ENCODE measurements at regions not wholly inside any gene's neighbourhood (a gene's known extent, or its start where the extent isn't known, plus 50 kb on each side); places are given as distances from the start of the nearest gene placed in this dataset.

DNA sequence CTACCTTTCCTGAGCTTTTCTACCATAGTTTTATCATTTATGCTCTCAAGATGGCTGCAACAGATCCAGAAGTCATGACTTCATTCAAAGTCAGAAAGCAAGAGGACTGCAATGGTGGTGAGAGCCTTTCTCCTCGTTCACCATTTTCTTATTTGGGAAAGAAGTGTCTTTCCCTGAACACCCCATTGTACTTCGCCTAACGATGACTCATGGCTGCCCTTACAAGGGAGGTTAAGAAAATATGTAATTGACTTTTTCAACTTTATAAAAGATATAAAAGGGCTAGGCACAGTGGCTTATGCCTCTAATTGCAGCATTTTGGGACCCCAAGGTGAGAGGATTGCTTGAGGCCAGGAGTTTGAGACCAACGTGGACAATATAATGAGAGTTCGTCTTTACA lies 541.7 kb downstream of the METTL15 start:
- in situ Hi-C loops (cut with MboI; ENCODE audit: low sequenced_read_pairs in 4 of 4), result no loop called here
- TF ChIP-seq, protein P1, sequence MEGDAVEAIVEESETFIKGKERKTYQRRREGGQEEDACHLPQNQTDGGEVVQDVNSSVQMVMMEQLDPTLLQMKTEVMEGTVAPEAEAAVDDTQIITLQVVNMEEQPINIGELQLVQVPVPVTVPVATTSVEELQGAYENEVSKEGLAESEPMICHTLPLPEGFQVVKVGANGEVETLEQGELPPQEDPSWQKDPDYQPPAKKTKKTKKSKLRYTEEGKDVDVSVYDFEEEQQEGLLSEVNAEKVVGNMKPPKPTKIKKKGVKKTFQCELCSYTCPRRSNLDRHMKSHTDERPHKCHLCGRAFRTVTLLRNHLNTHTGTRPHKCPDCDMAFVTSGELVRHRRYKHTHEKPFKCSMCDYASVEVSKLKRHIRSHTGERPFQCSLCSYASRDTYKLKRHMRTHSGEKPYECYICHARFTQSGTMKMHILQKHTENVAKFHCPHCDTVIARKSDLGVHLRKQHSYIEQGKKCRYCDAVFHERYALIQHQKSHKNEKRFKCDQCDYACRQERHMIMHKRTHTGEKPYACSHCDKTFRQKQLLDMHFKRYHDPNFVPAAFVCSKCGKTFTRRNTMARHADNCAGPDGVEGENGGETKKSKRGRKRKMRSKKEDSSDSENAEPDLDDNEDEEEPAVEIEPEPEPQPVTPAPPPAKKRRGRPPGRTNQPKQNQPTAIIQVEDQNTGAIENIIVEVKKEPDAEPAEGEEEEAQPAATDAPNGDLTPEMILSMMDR (IDR thresholded peaks at IDR 0.05 in 4 of 5, conservative IDR thresholded peaks at IDR 0.05 in 1 of 5), result no peak
- no peak for TF ChIP-seq POLR2A (IDR thresholded peaks at IDR 0.05)
- Histone ChIP-seq H3K4me3 (no peak overlapping the region), H3K9me3 (no peaks in the 10 kb centered on the region), H3K4me1 (no peaks in the 10 kb centered on the region), H3K27ac (no peak overlapping the region), H3K36me3 (no peaks in the 10 kb centered on the region), H3K27me3 (no peaks in the 10 kb centered on the region)
- no peak for ATAC-seq
- DNase-seq, result no peak
- intact Hi-C loops (cut with DNase I; ENCODE audit: low total_unique reads), result no loop called here

DNA sequence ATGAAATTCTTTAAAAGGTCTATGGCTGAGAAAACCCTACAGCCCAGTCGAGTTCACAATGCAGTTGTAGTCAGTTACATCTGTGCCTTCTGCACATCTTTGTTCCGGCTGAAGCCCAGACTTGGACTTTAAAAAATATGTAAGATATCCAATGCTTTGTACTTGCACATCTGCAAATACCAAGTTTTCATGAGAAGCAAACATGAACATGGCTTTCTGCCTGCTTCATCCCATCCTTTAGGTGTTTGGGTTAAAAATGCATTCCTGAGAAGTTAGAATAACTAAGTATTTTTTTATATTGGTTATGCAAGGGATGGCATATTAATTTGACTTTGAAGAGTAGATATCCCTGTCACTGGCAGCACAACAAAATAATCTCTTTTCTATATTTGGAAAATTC lies 528.4 kb downstream of the METTL15 start:
- TF ChIP-seq POLR2A (IDR thresholded peaks at IDR 0.05), result no peak
- Histone ChIP-seq H3K9me3 (no peaks in the 10 kb centered on the region), H3K4me3 (no peak overlapping the region), H3K27me3 (no peaks in the 10 kb centered on the region), H3K27ac (no peak overlapping the region), H3K4me1 (no peaks in the 10 kb centered on the region), H3K36me3 (no peaks in the 10 kb centered on the region)
- intact Hi-C loops (cut with DNase I; ENCODE audit: low total_unique reads) (no loop called here), in situ Hi-C loops (cut with MboI; ENCODE audit: low sequenced_read_pairs in 4 of 4) (no loop called here)
- DNase-seq (no peak), ATAC-seq (no peak)

DNA sequence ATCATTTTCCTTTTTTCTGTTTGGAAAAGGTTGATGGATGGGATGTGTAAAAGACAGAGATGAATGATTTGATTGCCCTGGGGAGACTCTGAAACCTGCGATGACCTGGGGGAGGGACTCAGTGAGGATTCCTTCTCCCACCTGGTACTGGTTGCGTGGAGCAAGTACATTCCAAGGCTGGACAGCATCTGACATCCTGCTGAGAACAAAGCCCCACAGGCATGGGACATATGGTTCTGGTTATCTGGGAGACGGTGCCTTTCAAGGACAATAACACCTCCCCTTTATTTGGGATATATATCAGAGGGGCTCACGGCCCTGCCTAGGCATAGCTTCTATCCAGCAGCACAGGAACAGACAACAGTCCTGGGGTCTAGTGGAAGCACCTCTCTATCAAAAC lies 527.8 kb downstream of the METTL15 start:
- ATAC-seq (no peak), DNase-seq (no peak)
- Histone ChIP-seq H3K36me3 (no peaks in the 10 kb centered on the region), H3K27ac (no peak overlapping the region), H3K4me3 (no peak overlapping the region), H3K27me3 (no peaks in the 10 kb centered on the region), H3K4me1 (no peaks in the 10 kb centered on the region), H3K9me3 (no peaks in the 10 kb centered on the region)
- intact Hi-C loops (cut with DNase I; ENCODE audit: low total_unique reads) (no loop called here), in situ Hi-C loops (cut with MboI; ENCODE audit: low sequenced_read_pairs in 4 of 4) (no loop called here)
- TF ChIP-seq POLR2A (IDR thresholded peaks at IDR 0.05), result no peak
- TF ChIP-seq, protein P1 (IDR thresholded peaks at IDR 0.05 in 4 of 5, conservative IDR thresholded peaks at IDR 0.05 in 1 of 5), result no peak

DNA sequence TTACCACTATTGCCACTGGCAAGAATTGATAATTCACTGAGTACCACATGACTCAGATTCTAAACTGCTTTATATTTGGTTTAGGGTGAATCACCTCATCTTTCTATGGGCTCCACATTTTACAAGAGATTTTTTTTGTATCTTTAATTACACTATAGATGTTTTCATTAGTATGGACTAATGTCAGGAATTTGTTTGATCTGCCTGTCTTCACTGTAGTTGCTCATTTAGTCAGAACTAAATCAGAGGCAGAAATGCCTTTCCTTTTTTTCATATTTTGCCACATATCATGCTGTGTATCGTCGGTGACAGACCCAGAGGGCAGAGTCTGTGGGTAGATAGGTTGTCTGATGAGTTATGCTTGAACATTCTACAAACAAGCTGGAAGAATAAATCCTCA lies 524.1 kb downstream of the METTL15 start:
- no peaks in the 10 kb centered on the region for H3K9me3 ChIP-seq
- ATAC-seq (no peak), DNase-seq (no peak)
- in situ Hi-C loops (cut with MboI; ENCODE audit: low sequenced_read_pairs in 4 of 4) (no loop called here), intact Hi-C loops (cut with DNase I; ENCODE audit: low total_unique reads) (no loop called here)
- no peaks in the 10 kb centered on the region for H3K4me1 ChIP-seq
- TF ChIP-seq POLR2A (IDR thresholded peaks at IDR 0.05), result no peak
- TF ChIP-seq, protein P1 (IDR thresholded peaks at IDR 0.05 in 4 of 5, conservative IDR thresholded peaks at IDR 0.05 in 1 of 5), result no peak
- no peaks in the 10 kb centered on the region for H3K36me3 ChIP-seq
- H3K27ac ChIP-seq, result no peak overlapping the region
- no peak overlapping the region for H3K4me3 ChIP-seq
- no peaks in the 10 kb centered on the region for H3K27me3 ChIP-seq

DNA sequence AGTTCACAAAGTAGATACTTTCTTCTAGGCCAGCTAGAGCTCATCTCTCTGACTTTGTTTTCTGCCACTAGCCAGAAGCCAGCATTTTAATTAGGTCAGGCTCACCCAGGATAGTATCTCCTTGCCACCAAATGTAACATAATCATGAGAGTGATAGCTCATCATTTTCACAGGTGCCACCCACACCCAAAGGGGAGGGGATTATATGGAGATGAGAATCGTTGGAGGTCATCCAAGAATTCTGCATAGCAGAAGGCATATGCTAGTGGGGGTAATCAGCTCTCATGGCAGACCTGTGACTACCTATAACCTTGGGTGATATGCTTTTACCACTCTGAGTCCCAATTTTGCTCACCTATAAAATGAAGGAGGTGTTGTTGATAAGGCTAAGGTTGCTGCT lies 523.0 kb downstream of the METTL15 start:
- Histone ChIP-seq H3K4me1 (no peaks in the 10 kb centered on the region), H3K9me3 (no peaks in the 10 kb centered on the region), H3K36me3 (no peaks in the 10 kb centered on the region), H3K27me3 (no peaks in the 10 kb centered on the region), H3K4me3 (no peak overlapping the region), H3K27ac (no peak overlapping the region)
- intact Hi-C loops (cut with DNase I; ENCODE audit: low total_unique reads) (no loop called here), in situ Hi-C loops (cut with MboI; ENCODE audit: low sequenced_read_pairs in 4 of 4) (no loop called here)
- TF ChIP-seq, protein P1 (IDR thresholded peaks at IDR 0.05 in 4 of 5, conservative IDR thresholded peaks at IDR 0.05 in 1 of 5), result no peak
- TF ChIP-seq POLR2A (IDR thresholded peaks at IDR 0.05), result no peak
- no peak for ATAC-seq
- no peak for DNase-seq
